ENCODE measurements at regions not wholly inside any gene's neighbourhood (a gene's known extent, or its start where the extent isn't known, plus 50 kb on each side); places are given as distances from the start of the nearest gene placed in this dataset.

DNA sequence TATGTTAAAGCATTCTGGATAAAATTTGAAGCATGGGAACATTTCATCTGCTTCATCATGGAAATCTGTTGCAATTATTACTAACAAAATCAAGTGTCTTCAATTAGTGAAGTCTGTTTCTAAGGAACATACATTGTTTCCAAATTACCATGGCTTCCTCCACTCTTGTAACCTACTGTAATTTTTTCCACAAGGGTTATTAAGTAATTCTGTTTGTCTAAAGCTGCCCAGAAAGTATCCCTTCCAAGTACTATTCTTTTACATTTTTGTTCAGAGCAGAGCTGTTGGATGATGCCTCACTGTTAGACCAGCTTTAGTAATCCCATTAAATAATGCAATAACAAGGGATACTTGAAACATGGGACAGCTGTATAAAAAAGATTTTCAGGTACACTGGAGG lies 483.5 kb upstream of the CD180 start:
- no peak for TF ChIP-seq EGR1 (IDR thresholded peaks at IDR 0.05; ENCODE audit: low read depth)
- TF ChIP-seq CTCF (IDR thresholded peaks at IDR 0.05 in 2 of 3, conservative IDR thresholded peaks at IDR 0.05 in 1 of 3; ENCODE audit: borderline replicate concordance in 1 of 3, insufficient read depth in 1 of 3, low read depth in 2 of 3, low read length in 2 of 3), result no peak
- no peak for TF ChIP-seq ATF3 (IDR thresholded peaks at IDR 0.05)
- no peak for TF ChIP-seq POLR2A (IDR thresholded peaks at IDR 0.05; ENCODE audit: borderline replicate concordance, extremely low read depth, insufficient read depth, insufficient read length)
- TF ChIP-seq SIN3A (IDR thresholded peaks at IDR 0.05; ENCODE audit: low read depth), result no peak
- TF ChIP-seq POLR2AphosphoS5 (IDR thresholded peaks at IDR 0.05; ENCODE audit: low read depth, low read length), result no peak
- no peak for TF ChIP-seq EZH2 (IDR thresholded peaks at IDR 0.05)
- TF ChIP-seq, protein P1, sequence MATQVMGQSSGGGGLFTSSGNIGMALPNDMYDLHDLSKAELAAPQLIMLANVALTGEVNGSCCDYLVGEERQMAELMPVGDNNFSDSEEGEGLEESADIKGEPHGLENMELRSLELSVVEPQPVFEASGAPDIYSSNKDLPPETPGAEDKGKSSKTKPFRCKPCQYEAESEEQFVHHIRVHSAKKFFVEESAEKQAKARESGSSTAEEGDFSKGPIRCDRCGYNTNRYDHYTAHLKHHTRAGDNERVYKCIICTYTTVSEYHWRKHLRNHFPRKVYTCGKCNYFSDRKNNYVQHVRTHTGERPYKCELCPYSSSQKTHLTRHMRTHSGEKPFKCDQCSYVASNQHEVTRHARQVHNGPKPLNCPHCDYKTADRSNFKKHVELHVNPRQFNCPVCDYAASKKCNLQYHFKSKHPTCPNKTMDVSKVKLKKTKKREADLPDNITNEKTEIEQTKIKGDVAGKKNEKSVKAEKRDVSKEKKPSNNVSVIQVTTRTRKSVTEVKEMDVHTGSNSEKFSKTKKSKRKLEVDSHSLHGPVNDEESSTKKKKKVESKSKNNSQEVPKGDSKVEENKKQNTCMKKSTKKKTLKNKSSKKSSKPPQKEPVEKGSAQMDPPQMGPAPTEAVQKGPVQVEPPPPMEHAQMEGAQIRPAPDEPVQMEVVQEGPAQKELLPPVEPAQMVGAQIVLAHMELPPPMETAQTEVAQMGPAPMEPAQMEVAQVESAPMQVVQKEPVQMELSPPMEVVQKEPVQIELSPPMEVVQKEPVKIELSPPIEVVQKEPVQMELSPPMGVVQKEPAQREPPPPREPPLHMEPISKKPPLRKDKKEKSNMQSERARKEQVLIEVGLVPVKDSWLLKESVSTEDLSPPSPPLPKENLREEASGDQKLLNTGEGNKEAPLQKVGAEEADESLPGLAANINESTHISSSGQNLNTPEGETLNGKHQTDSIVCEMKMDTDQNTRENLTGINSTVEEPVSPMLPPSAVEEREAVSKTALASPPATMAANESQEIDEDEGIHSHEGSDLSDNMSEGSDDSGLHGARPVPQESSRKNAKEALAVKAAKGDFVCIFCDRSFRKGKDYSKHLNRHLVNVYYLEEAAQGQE (IDR thresholded peaks at IDR 0.05; ENCODE audit: low read depth), result no peak
- TF ChIP-seq, protein P2, sequence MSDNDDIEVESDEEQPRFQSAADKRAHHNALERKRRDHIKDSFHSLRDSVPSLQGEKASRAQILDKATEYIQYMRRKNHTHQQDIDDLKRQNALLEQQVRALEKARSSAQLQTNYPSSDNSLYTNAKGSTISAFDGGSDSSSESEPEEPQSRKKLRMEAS (IDR thresholded peaks at IDR 0.05), result no peak
